HG03575 (cell line): ENCODE measurements at regions not wholly inside any gene's neighbourhood (a gene's known extent, or its start where the extent isn't known, plus 50 kb on each side); places are given as distances from the start of the nearest gene placed in this dataset.
"Not testable (repeated sequence)": the region's sequence is repeated elsewhere in the genome, so short reads cannot be mapped to it uniquely, and the experiment has no call there.

Experiments used
- ATAC-seq: cut with Tn5 transposase; IDR thresholded peaks from one replicate; pipeline ENCODE4 v1.9.1; 2021; ENCODE audit not compliant: unreplicated experiment, insufficient number of reproducible peaks, low FRiP score; ENCODE audit errors: extremely low read depth

DNA sequence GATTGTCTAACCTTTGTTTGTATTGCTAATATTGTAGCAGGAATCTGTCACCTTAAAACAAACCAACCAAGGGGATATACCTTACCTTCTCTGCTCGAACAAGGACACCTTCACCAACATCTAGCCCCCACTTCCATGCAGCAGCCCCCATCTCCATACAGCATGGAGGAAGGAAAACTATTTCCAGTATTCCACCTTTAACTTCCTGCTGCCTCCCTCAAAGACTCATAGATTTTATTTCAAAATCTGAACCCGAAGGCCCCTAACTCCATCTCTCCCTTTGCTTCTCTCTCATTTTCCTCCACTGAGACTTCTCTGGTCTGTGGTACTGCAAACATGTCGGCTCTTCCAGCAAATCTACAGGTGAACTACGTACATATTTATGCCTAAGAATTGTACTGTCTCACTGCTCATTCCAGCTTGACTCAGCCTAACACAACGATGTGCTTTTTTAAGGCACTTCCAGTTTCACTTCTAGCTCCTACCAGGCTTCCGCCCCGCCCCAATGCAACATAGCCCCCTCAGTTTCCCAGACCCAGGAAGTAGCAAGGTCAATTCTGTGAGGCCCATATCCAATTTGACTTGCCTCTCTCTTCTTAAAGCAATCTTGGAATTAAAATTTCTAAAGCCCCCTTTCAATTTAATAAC is 70.7 kb upstream of the RNF38 start:
- peak; percentile 75 for ATAC-seq

DNA sequence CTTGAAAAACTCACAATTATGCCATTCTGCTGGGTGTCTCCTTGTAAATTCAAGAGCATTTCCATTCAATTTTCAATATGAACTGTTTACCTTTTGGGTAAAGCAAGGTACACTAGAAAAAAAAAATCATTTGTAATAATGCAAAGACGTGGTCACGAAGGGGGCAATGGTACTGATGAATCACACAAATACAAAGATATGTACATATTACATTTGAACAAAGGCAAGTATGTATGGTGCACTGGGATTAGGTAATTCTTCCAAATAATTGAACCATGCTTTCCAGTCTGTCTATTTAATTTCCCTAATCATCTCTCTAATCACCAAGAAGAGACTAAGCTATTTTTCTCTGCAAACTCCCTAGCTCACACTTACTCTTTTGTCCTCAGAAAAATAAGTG is 63.4 kb upstream of the RNF38 start:
- no peak for ATAC-seq

DNA sequence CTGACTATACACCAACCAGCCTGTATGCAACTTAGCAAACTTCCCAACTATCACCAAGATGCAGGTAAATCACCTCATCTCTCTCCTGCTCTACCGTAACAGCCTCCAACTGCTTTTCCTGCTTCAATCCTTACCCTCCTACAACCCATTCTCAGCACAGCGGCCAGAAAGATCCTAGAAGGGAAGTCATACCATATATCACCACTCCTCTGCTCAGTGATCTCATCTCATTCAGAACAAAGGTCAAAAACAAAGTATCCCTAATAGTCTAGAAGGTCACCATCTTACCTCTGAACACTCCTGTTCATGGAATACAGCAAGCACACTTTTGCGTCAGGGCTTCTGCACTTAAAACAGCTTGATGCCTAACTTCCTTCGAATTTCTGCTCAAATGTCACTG is 62.2 kb upstream of the RNF38 start:
- ATAC-seq, result no peak

DNA sequence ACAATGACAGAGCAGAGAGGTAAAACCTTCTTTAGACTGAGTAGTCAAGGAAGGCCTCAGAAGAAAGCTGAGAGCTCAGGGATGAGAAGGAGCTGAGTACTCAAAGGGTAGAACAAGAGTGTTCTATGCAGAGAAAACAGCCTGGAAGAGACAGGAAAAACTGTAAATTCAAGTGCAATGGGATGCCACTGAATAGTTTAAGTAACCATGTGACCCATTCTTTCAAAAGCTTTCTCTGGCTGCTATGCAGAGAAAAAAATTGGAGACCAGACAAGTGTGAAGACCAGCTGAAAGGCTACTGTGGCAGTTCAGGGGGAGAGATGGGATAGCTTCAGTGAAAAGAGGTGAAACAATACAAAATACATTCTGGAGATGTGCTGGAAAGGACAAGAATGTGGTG is 61.3 kb upstream of the RNF38 start:
- ATAC-seq, result no peak

DNA sequence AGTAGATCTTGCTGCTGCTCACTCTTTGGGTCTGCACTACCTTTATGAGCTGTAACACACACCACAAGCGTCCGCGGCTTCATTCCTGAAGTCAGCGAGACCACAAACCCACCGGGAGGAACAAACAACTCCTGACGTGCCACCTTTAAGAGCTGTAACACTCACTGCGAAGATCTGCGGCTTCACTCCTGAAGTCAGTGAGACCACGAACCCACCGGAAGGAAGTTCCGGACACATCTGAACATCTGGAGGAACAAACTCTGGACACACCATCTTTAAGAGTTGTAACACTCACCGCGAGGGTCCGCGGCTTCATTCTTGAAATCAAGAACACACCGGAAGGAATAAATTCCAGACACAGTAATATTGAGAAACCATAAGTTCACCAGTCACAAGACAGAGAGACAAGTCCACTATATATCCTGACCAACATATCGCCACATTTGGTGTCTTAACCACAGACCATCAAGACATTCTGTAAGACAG is 58.4 kb upstream of the RNF38 start:
- ATAC-seq, result not testable (repeated sequence)

DNA sequence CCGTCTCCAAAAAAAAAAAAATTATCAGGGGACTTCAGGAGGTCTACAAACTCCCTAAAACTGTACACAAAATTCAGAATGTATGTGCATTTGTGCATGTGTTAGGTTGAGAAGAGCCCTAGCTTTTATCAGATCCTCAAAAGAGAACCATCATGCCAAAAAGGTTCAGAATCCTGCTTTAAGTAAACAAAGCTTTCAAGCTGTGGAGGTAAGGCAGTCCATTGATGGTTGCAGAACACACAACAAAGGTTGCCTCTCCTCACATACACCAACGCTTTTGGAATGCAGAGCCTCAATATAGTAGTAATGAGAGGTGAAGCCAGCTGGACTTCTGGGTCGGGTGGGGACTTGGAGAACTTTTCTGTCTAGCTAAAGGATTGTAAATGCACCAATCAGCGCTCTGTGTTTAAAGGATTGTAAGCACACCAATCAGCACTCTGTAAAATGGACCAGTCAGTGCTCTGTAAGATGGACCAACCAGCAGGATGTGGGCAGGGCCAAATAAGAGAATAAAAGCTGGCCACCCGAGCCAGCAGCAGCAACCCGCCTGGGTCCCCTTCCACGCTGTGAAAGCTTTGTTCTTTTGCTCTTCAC is 57.9 kb upstream of the RNF38 start:
- ATAC-seq, result no peak

DNA sequence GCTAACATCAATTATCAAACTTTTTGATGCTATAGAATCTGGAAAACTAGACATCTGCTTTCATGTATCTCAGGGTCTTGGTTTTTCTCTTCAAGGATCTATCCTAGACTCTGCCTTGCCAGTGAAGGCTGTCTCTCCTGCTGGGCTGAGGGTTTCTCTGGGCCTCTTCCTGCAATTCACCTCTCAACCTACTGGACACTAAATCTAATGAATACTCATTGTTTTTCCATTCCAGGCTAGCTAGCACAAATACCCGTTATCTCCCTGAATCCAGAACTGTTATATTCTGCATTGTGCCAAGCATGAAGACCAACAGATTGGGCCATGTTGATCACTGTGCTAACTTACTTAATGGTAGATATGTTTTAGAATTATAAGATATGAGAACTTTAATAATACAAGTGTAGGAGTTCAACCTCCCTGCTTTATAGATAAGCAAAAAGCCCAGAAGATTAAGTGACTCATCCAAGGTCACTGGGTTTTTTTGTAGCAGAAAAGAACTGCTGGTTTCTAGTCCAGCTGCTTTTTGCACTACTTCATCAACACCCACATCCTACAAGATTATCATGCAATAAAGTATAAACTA is 56.5 kb upstream of the RNF38 start:
- ATAC-seq, result no peak

DNA sequence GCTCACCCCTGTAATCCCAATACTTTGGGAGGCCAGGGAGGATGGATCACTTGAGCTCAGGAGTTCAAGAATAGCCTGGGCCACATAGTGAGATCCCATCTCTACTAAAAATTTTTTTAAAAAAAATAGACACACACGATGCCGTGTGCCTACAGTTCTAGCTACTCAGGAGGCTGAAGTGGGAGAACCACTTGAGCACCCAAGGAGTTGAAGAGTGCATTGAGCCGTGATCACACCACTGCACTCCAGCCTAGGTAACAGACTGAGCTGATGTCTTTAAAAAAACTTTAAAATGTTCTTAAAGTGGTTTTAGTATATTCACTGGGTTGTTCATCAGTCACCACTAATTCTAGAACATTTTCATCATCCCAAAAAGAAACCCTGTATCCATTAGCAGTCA is 51.9 kb upstream of the RNF38 start:
- ATAC-seq, result no peak

DNA sequence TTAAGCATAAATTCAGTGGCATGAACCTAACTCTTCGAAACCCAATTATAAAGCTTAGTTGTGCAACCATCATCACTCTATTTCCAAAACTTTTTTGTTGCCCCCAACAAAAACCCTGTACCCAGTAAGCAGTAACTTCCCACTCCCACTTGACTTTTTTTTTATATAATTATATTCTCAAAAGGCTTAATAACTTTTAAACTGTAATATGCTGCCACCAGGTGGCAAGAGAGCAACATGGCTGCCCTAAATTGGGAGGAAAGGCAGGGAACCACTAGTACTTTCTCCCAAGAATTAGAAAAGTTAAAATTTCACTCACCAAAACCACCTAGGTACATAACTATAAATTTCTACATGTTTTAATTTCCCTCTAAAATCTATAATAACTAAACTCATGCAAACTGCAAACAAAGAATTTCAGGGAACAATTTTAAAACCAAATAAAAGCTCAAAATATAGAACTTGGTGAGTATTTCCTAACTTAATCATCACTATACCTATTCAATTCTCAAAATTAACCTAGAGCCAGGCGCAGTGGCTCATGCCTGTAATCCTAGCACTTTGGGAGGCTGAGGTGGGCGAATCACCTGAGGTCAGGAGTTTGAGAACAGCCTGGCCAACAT is 50.2 kb upstream of the RNF38 start:
- no peak for ATAC-seq
